Transverse colon (tissue), 4 donors: ENCODE measurements at regions not wholly inside any gene's neighbourhood (a gene's known extent, or its start where the extent isn't known, plus 50 kb on each side); places are given as distances from the start of the nearest gene placed in this dataset.

ENCODE experiments used
- EP300 ChIP-seq: sonication (generic); formaldehyde crosslinking; IDR thresholded peaks from one replicate; pipeline ENCODE4 v1.6.1; 2017; ENCODE audit warnings: antibody characterized with exemption, low read depth
- POLR2A ChIP-seq: fragments of 450-650 bp; IDR thresholded peaks from one replicate; pipeline ENCODE4 v1.6.1; 2016; ENCODE audit warnings: antibody characterized with exemption, mild to moderate bottlenecking, moderate library complexity
- POLR2AphosphoS5 ChIP-seq, 3 donors: sonication (generic); formaldehyde crosslinking; IDR thresholded peaks; one replicate each; pipeline ENCODE4 v1.6.1; 2016; ENCODE audit warnings: antibody characterized with exemption in 3 of 3
- TF ChIP-seq, protein P1 (sequence below), 5 experiments: fragments of 200-600 bp in 3 of 5; fragments of 450-650 bp in 2 of 5; sonication (generic) in 3 of 5; IDR thresholded peaks; 1 replicate in 2 of 5; 2 replicates in 3 of 5; pipeline ENCODE4 v1.5.1; 2016 to 2017; ENCODE audit warnings: antibody characterized with exemption in 5 of 5, inconsistent platforms in 3 of 5, mild to moderate bottlenecking in 2 of 5, moderate library complexity in 1 of 5

DNA sequence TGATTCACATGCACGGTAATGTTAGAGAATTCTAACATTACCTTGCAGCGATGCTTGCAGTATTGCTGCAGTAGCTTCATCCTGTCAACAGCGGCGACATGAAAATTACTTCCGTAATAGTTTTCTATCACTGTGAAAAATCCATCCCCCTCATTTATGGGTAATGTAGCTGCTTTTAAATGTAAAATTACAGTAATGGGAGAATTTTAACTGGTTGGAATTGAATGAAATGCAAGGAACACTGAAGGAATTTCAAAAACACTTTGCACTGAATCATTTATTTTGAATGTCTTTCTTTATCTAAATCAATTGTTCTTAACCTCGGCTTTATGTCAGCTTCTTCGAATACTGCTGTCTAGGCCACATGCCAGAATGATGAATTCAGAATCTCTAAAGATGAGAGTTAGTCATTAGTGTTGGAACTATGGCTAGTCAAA, 102.4 kb upstream of the HIVEP1 start:
- TF ChIP-seq, protein P1, sequence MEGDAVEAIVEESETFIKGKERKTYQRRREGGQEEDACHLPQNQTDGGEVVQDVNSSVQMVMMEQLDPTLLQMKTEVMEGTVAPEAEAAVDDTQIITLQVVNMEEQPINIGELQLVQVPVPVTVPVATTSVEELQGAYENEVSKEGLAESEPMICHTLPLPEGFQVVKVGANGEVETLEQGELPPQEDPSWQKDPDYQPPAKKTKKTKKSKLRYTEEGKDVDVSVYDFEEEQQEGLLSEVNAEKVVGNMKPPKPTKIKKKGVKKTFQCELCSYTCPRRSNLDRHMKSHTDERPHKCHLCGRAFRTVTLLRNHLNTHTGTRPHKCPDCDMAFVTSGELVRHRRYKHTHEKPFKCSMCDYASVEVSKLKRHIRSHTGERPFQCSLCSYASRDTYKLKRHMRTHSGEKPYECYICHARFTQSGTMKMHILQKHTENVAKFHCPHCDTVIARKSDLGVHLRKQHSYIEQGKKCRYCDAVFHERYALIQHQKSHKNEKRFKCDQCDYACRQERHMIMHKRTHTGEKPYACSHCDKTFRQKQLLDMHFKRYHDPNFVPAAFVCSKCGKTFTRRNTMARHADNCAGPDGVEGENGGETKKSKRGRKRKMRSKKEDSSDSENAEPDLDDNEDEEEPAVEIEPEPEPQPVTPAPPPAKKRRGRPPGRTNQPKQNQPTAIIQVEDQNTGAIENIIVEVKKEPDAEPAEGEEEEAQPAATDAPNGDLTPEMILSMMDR (IDR thresholded peaks at IDR 0.05): no peak
- TF ChIP-seq POLR2AphosphoS5 (IDR thresholded peaks at IDR 0.05) (no peak), POLR2A (no peak), EP300 (no peak)
